ENCODE measurements at regions not wholly inside any gene's neighbourhood (a gene's known extent, or its start where the extent isn't known, plus 50 kb on each side); places are given as distances from the start of the nearest gene placed in this dataset.

DNA sequence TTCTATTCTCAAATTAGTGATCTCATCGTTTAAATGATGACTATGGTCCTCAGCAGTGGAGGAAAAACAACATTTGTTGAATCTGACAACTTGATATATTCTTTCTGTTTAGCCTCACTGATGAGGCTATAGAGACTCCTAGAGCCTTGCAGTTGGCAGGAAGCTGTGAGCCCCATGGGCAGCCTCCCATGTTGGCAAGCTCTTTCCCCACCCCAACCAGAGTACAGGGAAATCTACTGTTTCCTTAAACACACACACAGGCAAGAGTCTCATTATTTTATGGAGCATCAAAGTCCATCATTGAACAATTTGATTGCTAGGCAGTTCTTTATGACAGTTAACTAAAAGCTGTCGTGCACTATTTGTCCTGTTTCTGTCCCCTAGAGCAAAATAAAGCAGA lies 498.2 kb upstream of the CITED2 start:
- TF ChIP-seq CTCF (IDR thresholded peaks at IDR 0.05; ENCODE audit: low read length) (no peak), EZH2 (IDR thresholded peaks at IDR 0.05; ENCODE audit: borderline replicate concordance, low read length) (no peak)
